ENCODE measurements at regions not wholly inside any gene's neighbourhood (a gene's known extent, or its start where the extent isn't known, plus 50 kb on each side); places are given as distances from the start of the nearest gene placed in this dataset.

- TF ChIP-seq LEF1 (IDR thresholded peaks at IDR 0.05; ENCODE audit: borderline replicate concordance) = no peak
- TF ChIP-seq, protein P1, sequence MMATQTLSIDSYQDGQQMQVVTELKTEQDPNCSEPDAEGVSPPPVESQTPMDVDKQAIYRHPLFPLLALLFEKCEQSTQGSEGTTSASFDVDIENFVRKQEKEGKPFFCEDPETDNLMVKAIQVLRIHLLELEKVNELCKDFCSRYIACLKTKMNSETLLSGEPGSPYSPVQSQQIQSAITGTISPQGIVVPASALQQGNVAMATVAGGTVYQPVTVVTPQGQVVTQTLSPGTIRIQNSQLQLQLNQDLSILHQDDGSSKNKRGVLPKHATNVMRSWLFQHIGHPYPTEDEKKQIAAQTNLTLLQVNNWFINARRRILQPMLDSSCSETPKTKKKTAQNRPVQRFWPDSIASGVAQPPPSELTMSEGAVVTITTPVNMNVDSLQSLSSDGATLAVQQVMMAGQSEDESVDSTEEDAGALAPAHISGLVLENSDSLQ (IDR thresholded peaks at IDR 0.05) = no peak
- TF ChIP-seq SP1 (IDR thresholded peaks at IDR 0.05) = no peak
- no peak for TF ChIP-seq FOXA1 (IDR thresholded peaks at IDR 0.05)
- TF ChIP-seq NFRKB (IDR thresholded peaks at IDR 0.05) = no peak
- TF ChIP-seq HDGF (IDR thresholded peaks at IDR 0.05; ENCODE audit: borderline replicate concordance) = no peak
- no peak for TF ChIP-seq ELF4 (IDR thresholded peaks at IDR 0.05)
- no peak for TF ChIP-seq BHLHE40 (IDR thresholded peaks at IDR 0.05; ENCODE audit: borderline replicate concordance)
- CTCF ChIA-PET = no interaction called here
- POLR2A ChIA-PET = no interaction called here
- no peak for DNase-seq (ENCODE audit: extremely low spot score)
These were observed 934.3 kb downstream of the GRIK2 start for GRCh38 chr6:102327697-102328225.

GRCh38 chr6:102313699-102314098 is 920.2 kb downstream of the GRIK2 start:
- TF ChIP-seq SP1 (IDR thresholded peaks at IDR 0.05) (no peak), SUZ12 (IDR thresholded peaks at IDR 0.05) (no peak), FOXK2 (IDR thresholded peaks at IDR 0.05) (no peak), ZNF384 (IDR thresholded peaks at IDR 0.05) (no peak), LEF1 (IDR thresholded peaks at IDR 0.05; ENCODE audit: borderline replicate concordance) (no peak), CTBP1 (IDR thresholded peaks at IDR 0.05; ENCODE audit: borderline replicate concordance) (no peak)
- TF ChIP-seq, protein P1 (IDR thresholded peaks at IDR 0.05) = no peak
- ChIA-PET CTCF (no interaction called here), POLR2A (no interaction called here)
- DNase-seq (ENCODE audit: extremely low spot score) = no peak

DNA sequence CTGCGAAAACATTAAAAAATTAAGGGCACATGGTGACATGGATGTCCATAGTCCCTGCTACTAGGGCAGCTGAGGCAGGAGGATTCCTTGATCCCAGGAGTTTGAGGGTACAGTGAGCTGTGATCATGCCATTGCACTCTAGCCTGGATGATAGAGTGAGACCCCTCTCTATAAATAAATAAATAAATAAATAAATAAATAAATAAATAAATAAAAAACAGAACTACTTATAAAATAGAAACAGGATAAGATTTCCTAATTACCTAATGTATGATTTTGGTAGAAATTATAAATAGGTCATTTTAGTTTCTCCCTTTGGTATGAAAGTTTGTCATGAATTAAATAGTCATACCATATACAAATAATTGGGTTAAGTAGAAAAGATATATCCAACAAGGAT is 916.2 kb downstream of the GRIK2 start:
- POLR2A ChIA-PET = no interaction called here
- CTCF ChIA-PET = no interaction called here
- DNase-seq (ENCODE audit: extremely low spot score) = no peak
- no peak for TF ChIP-seq TARDBP (IDR thresholded peaks at IDR 0.05)

DNA sequence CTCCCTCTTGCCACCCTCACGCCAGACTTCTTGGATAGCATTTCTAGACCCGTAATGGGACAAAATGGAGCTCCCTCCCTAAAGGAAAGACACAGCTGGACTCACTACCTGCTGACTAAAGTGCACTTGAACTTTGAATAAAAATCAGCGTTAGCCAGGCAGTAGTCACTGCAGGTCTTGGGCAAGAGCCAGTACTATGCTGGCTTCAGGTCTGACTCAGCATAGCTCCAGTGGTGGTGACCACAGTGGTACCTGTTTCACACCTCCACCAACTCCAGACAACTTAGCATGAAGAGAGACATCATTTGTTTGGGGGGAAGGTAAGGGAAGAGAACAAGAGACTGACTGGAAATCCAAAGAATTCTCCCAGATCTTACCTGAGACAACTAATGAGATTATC is 906.8 kb downstream of the GRIK2 start:
- no peak for DNase-seq (ENCODE audit: extremely low spot score)
- POLR2A ChIA-PET = no interaction called here
- CTCF ChIA-PET = no interaction called here
- TF ChIP-seq ZNF384 (IDR thresholded peaks at IDR 0.05) (no peak), LEF1 (IDR thresholded peaks at IDR 0.05; ENCODE audit: borderline replicate concordance) (no peak), FOXK2 (IDR thresholded peaks at IDR 0.05) (no peak), ELF4 (IDR thresholded peaks at IDR 0.05) (no peak), SUZ12 (IDR thresholded peaks at IDR 0.05) (no peak), HDGF (IDR thresholded peaks at IDR 0.05; ENCODE audit: borderline replicate concordance) (no peak), SP1 (IDR thresholded peaks at IDR 0.05) (no peak), FOXM1 (IDR thresholded peaks at IDR 0.05; ENCODE audit: borderline replicate concordance) (no peak), CTBP1 (IDR thresholded peaks at IDR 0.05; ENCODE audit: borderline replicate concordance) (no peak), L3MBTL2 (conservative IDR thresholded peaks at IDR 0.05) (no peak), TARDBP (IDR thresholded peaks at IDR 0.05) (no peak), ARNT (IDR thresholded peaks at IDR 0.05) (no peak), FOXA1 (IDR thresholded peaks at IDR 0.05) (no peak)

GRCh38 chr6:102298051-102298450 is 904.5 kb downstream of the GRIK2 start:
- DNase-seq (ENCODE audit: extremely low spot score) = no peak
- POLR2A ChIA-PET = no interaction called here
- no peak for TF ChIP-seq BHLHE40 (IDR thresholded peaks at IDR 0.05; ENCODE audit: borderline replicate concordance)
- TF ChIP-seq, protein P1 (IDR thresholded peaks at IDR 0.05) = no peak
- TF ChIP-seq SP1 (IDR thresholded peaks at IDR 0.05) = no peak
- no peak for TF ChIP-seq L3MBTL2 (conservative IDR thresholded peaks at IDR 0.05)
- no peak for TF ChIP-seq ZNF384 (IDR thresholded peaks at IDR 0.05)
- no peak for TF ChIP-seq TARDBP (IDR thresholded peaks at IDR 0.05)
- no peak for TF ChIP-seq CTBP1 (IDR thresholded peaks at IDR 0.05; ENCODE audit: borderline replicate concordance)
- no peak for TF ChIP-seq NFRKB (IDR thresholded peaks at IDR 0.05)
- TF ChIP-seq FOXA1 (IDR thresholded peaks at IDR 0.05) = no peak
- no peak for TF ChIP-seq FOXK2 (IDR thresholded peaks at IDR 0.05)
- no peak for TF ChIP-seq ARNT (IDR thresholded peaks at IDR 0.05)
- TF ChIP-seq ELF4 (IDR thresholded peaks at IDR 0.05) = no peak
- TF ChIP-seq FOXM1 (IDR thresholded peaks at IDR 0.05; ENCODE audit: borderline replicate concordance) = no peak
- TF ChIP-seq HDGF (IDR thresholded peaks at IDR 0.05; ENCODE audit: borderline replicate concordance) = no peak
- no peak for TF ChIP-seq SUZ12 (IDR thresholded peaks at IDR 0.05)
- TF ChIP-seq LEF1 (IDR thresholded peaks at IDR 0.05; ENCODE audit: borderline replicate concordance) = no peak
- CTCF ChIA-PET = no interaction called here
